G401 (cell line): ENCODE measurements at regions not wholly inside any gene's neighbourhood (a gene's known extent, or its start where the extent isn't known, plus 50 kb on each side); places are given as distances from the start of the nearest gene placed in this dataset.
"Not testable (repeated sequence)": the region's sequence is repeated elsewhere in the genome, so short reads cannot be mapped to it uniquely, and the experiment has no call there.

ENCODE experiments used
- DNase-seq: peaks from one replicate; pipeline ENCODE4 v3.0.0-alpha.2; 2015; ENCODE audit warnings: low spot score
- in situ Hi-C: cut with HindIII; loops from 2 replicates; pipeline ENCODE4 v1.10.0; 2016; ENCODE audit warnings: low sequenced_read_pairs, mixed read lengths

- DNase-seq, in situ Hi-C loops: not testable (repeated sequence)
These were observed 74.1 kb upstream of the GPR101 start for GRCh38 chrX:137107877-137108276.

GRCh38 chrX:137101273-137101990 is 67.6 kb upstream of the GPR101 start:
- no peak for DNase-seq
- in situ Hi-C loops = no loop called here
